H1 (cell line): ENCODE measurements at regions not wholly inside any gene's neighbourhood (a gene's known extent, or its start where the extent isn't known, plus 50 kb on each side); places are given as distances from the start of the nearest gene placed in this dataset.
A peak's percentile ranks its signal among the peaks of the same experiment; 100 is the strongest.

Experiments used
- ASH2L ChIP-seq: fragments of 200-600, 300-600 bp; sonication (generic); IDR thresholded peaks from one replicate; pipeline ENCODE4 v1.7.1; 2017; ENCODE audit warnings: low read length
- CBX5 ChIP-seq: fragments of 300-800, 300-1000 bp; sonication (generic); IDR thresholded peaks from 2 replicates; pipeline ENCODE4 v1.7.1; 2016; ENCODE audit warnings: antibody characterized with exemption, low read length, low read depth
- CEBPB ChIP-seq: IDR thresholded peaks from 2 replicates; pipeline ENCODE4 v1.6.1; 2012; ENCODE audit warnings: low read depth, low read length
- CHD1 ChIP-seq: IDR thresholded peaks from 2 replicates; pipeline ENCODE4 v1.6.1; 2012; ENCODE audit warnings: low read depth, low read length, improper control_type of control experiment
- EP300 ChIP-seq, 2 experiments: IDR thresholded peaks; 1 replicate in 1 of 2; 2 replicates in 1 of 2; pipeline ENCODE4 v1.6.1; 2011 to 2012; ENCODE audit warnings: low read depth in 2 of 2, low read length in 2 of 2, mild to moderate bottlenecking in 2 of 2, borderline replicate concordance in 1 of 2, inconsistent platforms in 1 of 2, moderate library complexity in 1 of 2
- EZH2 ChIP-seq: fragments of 200-600 bp; sonication (generic); IDR thresholded peaks from 2 replicates; pipeline ENCODE4 v1.7.1; 2012; ENCODE audit warnings: low read depth, mild to moderate bottlenecking, moderate library complexity, low read length, inconsistent platforms; ENCODE audit not compliant: severe bottlenecking
- GABPA ChIP-seq: IDR thresholded peaks from 2 replicates; pipeline ENCODE4 v1.6.1; 2011; ENCODE audit warnings: mild to moderate bottlenecking, low read length, moderate library complexity, borderline replicate concordance; ENCODE audit not compliant: insufficient read depth
- KDM5A ChIP-seq: fragments of 200-600 bp; IDR thresholded peaks from 2 replicates; pipeline ENCODE4 v1.7.1; 2012; ENCODE audit warnings: mild to moderate bottlenecking, low read length, inconsistent platforms, mixed read lengths
- MAFK ChIP-seq: IDR thresholded peaks from 2 replicates; pipeline ENCODE4 v1.6.1; 2012; ENCODE audit warnings: low read depth, mild to moderate bottlenecking, improper control_type of control experiment, low read length
- NRF1 ChIP-seq: IDR thresholded peaks from 2 replicates; pipeline ENCODE4 v1.6.1; 2011; ENCODE audit warnings: mild to moderate bottlenecking, low read depth, low read length, improper control_type of control experiment
- POLR2A ChIP-seq, 2 experiments: IDR thresholded peaks; 1 replicate in 1 of 2; 2 replicates in 1 of 2; pipeline ENCODE4 v1.6.1; 2011; ENCODE audit warnings: low read depth in 2 of 2, low read length in 2 of 2, mild to moderate bottlenecking in 2 of 2; ENCODE audit errors: control extremely low read depth in 1 of 2
- POLR2AphosphoS5 ChIP-seq: IDR thresholded peaks from 2 replicates; pipeline ENCODE4 v1.6.1; 2011; ENCODE audit warnings: low read depth, low read length
- POU5F1 ChIP-seq: IDR thresholded peaks from 2 replicates; pipeline ENCODE4 v1.6.1; 2011; ENCODE audit warnings: low read depth, mild to moderate bottlenecking, low read length, moderate library complexity
- RBBP5 ChIP-seq: IDR thresholded peaks from 2 replicates; pipeline ENCODE4 v1.7.1; 2012; ENCODE audit warnings: low read depth, mild to moderate bottlenecking, inconsistent platforms, low read length, moderate library complexity, borderline replicate concordance
- SIN3A ChIP-seq, 2 experiments: IDR thresholded peaks in 1 of 2; conservative IDR thresholded peaks in 1 of 2; 2 replicates each; pipeline ENCODE4 v1.6.1; 2011 to 2012; ENCODE audit warnings: low read length in 2 of 2, improper control_type of control experiment in 1 of 2, low read depth in 1 of 2, mild to moderate bottlenecking in 1 of 2
- SIX5 ChIP-seq: IDR thresholded peaks from 2 replicates; pipeline ENCODE4 v1.6.1; 2011; ENCODE audit warnings: mild to moderate bottlenecking, low read depth, low read length
- SP2 ChIP-seq: IDR thresholded peaks from 2 replicates; pipeline ENCODE4 v1.6.1; 2012; ENCODE audit warnings: mild to moderate bottlenecking, low read length, inconsistent platforms
- TAF7 ChIP-seq: optimal IDR thresholded peaks from 2 replicates; pipeline ENCODE3; 2011; ENCODE audit warnings: low read depth, mild to moderate bottlenecking, inconsistent platforms, low read length, moderate library complexity, borderline replicate concordance
- TF ChIP-seq, protein P1 (sequence below): IDR thresholded peaks from 2 replicates; pipeline ENCODE4 v1.6.1; 2011; ENCODE audit warnings: low read depth, mild to moderate bottlenecking, low read length; ENCODE audit not compliant: insufficient read depth
- TF ChIP-seq, protein P2 (sequence below), 3 experiments: IDR thresholded peaks; 1 replicate in 2 of 3; 2 replicates in 1 of 3; pipeline versions ENCODE4 v1.5.1 to v1.6.1; 2011; ENCODE audit warnings: low read length in 3 of 3, mild to moderate bottlenecking in 3 of 3, inconsistent platforms in 2 of 3, low read depth in 1 of 3, moderate library complexity in 1 of 3; ENCODE audit not compliant: insufficient read depth in 1 of 3; ENCODE audit errors: control extremely low read depth in 1 of 3
- TF ChIP-seq, protein P3 (sequence below): IDR thresholded peaks from 2 replicates; pipeline ENCODE4 v1.6.1; 2012; ENCODE audit warnings: inconsistent platforms

DNA sequence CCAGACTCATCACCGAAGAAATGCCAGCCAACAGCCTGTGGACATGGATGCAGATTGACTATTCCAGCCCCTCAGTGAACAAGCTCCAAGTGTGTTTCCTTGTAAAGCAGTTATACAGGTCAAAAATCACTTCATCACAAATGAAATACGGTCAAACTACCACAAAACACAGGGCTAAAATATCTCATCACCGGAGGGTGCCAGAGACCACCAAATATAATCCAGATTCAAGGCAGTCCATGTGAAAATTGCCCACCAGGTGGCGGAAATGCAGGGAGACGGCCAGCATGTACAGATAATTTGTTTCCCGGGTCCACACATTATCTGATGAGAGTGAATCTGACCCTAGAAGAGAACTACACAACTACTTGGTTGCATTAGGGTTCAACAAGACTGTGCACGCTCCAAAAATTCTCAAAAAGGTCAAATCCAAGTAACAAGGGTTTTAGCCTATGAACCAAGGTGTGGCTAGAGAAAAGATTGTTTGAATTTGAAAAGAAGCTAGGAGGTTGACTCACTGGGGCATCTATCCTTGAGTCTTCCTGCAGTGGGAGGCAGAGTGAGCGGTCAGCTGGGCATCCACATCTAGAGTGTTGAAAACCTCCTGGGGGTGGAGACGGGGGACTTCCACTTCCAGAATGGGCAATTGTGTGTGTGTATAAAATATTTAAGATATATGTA is 71.7 kb downstream of the IGLL5 start (continued):
- TF ChIP-seq SP2 (no peak), POLR2AphosphoS5 (no peak), SIX5 (no peak), MAFK (no peak), EP300 (IDR thresholded peaks at IDR 0.05; ENCODE audit: borderline replicate concordance in 1 of 2, low read depth in 2 of 2, low read length in 2 of 2) (no peak), SIN3A (conservative IDR thresholded peaks at IDR 0.05 in 1 of 2, IDR thresholded peaks at IDR 0.05 in 1 of 2; ENCODE audit: low read depth in 1 of 2, low read length in 2 of 2) (no peak), POU5F1 (no peak), GABPA (no peak), RBBP5 (no peak), KDM5A (no peak), POLR2A (IDR thresholded peaks at IDR 0.05; ENCODE audit: control extremely low read depth in 1 of 2, low read depth in 2 of 2, low read length in 2 of 2) (no peak), CHD1 (no peak), TAF7 (no peak), NRF1 (no peak), CBX5 (no peak), CEBPB (no peak), ASH2L (no peak), EZH2 (no peak)
- TF ChIP-seq, protein P1, sequence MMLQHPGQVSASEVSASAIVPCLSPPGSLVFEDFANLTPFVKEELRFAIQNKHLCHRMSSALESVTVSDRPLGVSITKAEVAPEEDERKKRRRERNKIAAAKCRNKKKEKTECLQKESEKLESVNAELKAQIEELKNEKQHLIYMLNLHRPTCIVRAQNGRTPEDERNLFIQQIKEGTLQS, result peak; percentile 61; the same call in 1 of the 2 replicates
- TF ChIP-seq, protein P2, sequence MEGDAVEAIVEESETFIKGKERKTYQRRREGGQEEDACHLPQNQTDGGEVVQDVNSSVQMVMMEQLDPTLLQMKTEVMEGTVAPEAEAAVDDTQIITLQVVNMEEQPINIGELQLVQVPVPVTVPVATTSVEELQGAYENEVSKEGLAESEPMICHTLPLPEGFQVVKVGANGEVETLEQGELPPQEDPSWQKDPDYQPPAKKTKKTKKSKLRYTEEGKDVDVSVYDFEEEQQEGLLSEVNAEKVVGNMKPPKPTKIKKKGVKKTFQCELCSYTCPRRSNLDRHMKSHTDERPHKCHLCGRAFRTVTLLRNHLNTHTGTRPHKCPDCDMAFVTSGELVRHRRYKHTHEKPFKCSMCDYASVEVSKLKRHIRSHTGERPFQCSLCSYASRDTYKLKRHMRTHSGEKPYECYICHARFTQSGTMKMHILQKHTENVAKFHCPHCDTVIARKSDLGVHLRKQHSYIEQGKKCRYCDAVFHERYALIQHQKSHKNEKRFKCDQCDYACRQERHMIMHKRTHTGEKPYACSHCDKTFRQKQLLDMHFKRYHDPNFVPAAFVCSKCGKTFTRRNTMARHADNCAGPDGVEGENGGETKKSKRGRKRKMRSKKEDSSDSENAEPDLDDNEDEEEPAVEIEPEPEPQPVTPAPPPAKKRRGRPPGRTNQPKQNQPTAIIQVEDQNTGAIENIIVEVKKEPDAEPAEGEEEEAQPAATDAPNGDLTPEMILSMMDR (IDR thresholded peaks at IDR 0.05; ENCODE audit: control extremely low read depth in 1 of 3, insufficient read depth in 1 of 3, low read depth in 1 of 3, low read length in 3 of 3), result peak; percentile 68 to 100 (median 94)
- TF ChIP-seq, protein P3, sequence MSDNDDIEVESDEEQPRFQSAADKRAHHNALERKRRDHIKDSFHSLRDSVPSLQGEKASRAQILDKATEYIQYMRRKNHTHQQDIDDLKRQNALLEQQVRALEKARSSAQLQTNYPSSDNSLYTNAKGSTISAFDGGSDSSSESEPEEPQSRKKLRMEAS, result 0 out of 2 replicates have a peak, but pooled peaks have one; percentile 9
